ENCODE measurements at regions not wholly inside any gene's neighbourhood (a gene's known extent, or its start where the extent isn't known, plus 50 kb on each side); places are given as distances from the start of the nearest gene placed in this dataset.
A peak's percentile ranks its signal among the peaks of the same experiment; 100 is the strongest.

DNA sequence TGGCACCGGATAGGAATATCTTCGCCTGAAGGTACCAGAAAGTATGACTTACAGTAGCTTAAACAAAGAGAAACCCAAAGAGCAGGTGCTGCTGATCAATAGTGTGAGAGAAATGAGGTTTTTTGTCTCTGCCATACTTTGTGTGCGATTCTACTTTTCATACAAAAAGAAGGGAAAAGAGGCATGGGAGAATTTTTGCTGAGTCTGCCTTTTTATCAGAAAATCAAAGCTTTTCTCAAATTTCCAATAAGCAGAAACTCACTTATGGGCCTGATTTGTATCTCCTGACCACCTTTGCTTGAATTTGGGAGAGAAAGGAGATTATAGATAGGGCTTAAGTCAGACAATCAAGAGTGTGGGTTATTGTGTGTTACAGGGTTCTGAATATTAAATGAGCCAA, 65.5 kb upstream of the TAF11L2 start:
- no peak for DNase-seq (ENCODE audit: low read depth)
- no peak overlapping the region for H3K4me3 ChIP-seq (ENCODE audit: low read length)
- TF ChIP-seq, protein P1, sequence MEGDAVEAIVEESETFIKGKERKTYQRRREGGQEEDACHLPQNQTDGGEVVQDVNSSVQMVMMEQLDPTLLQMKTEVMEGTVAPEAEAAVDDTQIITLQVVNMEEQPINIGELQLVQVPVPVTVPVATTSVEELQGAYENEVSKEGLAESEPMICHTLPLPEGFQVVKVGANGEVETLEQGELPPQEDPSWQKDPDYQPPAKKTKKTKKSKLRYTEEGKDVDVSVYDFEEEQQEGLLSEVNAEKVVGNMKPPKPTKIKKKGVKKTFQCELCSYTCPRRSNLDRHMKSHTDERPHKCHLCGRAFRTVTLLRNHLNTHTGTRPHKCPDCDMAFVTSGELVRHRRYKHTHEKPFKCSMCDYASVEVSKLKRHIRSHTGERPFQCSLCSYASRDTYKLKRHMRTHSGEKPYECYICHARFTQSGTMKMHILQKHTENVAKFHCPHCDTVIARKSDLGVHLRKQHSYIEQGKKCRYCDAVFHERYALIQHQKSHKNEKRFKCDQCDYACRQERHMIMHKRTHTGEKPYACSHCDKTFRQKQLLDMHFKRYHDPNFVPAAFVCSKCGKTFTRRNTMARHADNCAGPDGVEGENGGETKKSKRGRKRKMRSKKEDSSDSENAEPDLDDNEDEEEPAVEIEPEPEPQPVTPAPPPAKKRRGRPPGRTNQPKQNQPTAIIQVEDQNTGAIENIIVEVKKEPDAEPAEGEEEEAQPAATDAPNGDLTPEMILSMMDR (conservative IDR thresholded peaks at IDR 0.05; ENCODE audit: low read length), result no peak

GRCh38 chr5:17433406-17433805, 64.6 kb upstream of the TAF11L2 start:
- no peak overlapping the region for H3K4me3 ChIP-seq (ENCODE audit: low read length)
- no peak for DNase-seq (ENCODE audit: low read depth)
- TF ChIP-seq, protein P1 (conservative IDR thresholded peaks at IDR 0.05; ENCODE audit: low read length), result no peak

DNA sequence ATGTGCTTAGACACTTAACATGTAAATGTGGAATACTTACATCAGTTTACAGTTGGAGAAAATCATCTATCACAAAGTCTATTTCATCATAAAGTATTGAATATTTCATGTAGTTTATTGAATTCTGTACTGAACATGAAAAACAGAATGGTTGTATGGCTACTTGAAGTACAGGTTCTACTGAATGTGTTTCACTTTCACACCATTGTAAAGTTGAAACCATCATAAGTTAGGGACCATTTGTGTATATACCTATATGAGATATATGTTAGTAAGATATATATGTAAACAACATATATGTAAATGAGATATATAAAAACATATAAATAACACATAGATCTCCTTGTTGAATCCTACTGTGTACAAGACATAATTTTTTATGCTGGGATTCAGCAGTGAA, 63.0 kb upstream of the TAF11L2 start:
- no peak overlapping the region for H3K4me3 ChIP-seq (ENCODE audit: low read length)
- TF ChIP-seq, protein P1 (conservative IDR thresholded peaks at IDR 0.05; ENCODE audit: low read length), result no peak
- DNase-seq (ENCODE audit: low read depth), result no peak

DNA sequence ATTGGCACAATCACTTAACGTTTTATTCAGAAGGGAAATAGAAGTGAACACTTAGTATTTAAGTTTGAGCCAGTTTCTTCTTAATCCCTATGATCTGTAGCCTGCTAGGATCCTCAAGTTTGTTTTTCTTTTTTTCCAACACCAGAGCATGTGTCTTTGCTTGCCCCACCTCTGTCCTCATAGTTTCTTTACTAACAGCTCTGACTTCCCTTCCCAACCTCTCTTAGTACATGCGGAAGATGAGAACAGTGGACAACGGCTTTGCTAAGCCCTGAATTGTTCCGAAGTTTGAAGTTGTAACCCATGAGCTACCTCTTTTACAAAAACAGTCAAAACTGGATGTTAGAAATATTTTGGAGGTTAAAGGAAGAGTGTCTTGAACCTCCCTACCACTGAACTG, 61.7 kb upstream of the TAF11L2 start:
- peak overlapping the region; percentile 34 for H3K4me3 ChIP-seq (ENCODE audit: low read length)
- DNase-seq (ENCODE audit: low read depth), result peak; percentile 27
- TF ChIP-seq, protein P1 (conservative IDR thresholded peaks at IDR 0.05; ENCODE audit: low read length), result no peak

- peak; percentile 60 for DNase-seq (ENCODE audit: low read depth)
- peak overlapping the region; percentile 34 for H3K4me3 ChIP-seq (ENCODE audit: low read length)
These were observed 61.2 kb upstream of the TAF11L2 start for GRCh38 chr5:17436761-17437221.

GRCh38 chr5:17438027-17438426, 60.0 kb upstream of the TAF11L2 start:
- DNase-seq (ENCODE audit: low read depth), result no peak
- TF ChIP-seq, protein P1 (conservative IDR thresholded peaks at IDR 0.05; ENCODE audit: low read length), result no peak
- no peak overlapping the region for H3K4me3 ChIP-seq (ENCODE audit: low read length)

More at GRCh38 chr5:17436761-17437221, 61.2 kb upstream of the TAF11L2 start:
- TF ChIP-seq, protein P1 (conservative IDR thresholded peaks at IDR 0.05; ENCODE audit: low read length), result no peak

DNA sequence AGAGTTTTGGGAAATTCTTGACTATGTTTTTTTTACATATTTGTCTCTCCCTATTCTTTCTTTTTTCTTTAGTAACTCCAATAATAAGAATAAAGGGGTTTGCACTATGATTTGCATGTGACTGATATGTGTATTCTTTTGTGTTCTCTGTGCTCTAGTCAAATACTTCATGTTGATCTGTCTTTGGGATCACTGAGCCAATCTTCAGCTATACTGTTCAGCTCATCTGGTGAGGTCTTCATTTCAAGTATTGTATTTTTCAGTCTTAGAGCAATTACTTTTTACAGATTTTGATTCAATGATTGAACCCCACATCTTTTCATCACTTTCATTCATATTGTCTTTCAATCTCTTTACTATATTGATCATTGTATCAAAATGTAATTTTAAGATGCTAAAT, 58.1 kb upstream of the TAF11L2 start:
- TF ChIP-seq, protein P1 (conservative IDR thresholded peaks at IDR 0.05; ENCODE audit: low read length), result no peak
- DNase-seq (ENCODE audit: low read depth), result no peak
- H3K4me3 ChIP-seq (ENCODE audit: low read length), result no peak overlapping the region

Data from AG10803 (cell line).